ENCODE measurements at regions not wholly inside any gene's neighbourhood (a gene's known extent, or its start where the extent isn't known, plus 50 kb on each side); places are given as distances from the start of the nearest gene placed in this dataset.

GRCh38 chr3:99458013-99458412 lies 180.4 kb upstream of the COL8A1 start:
- no peak for DNase-seq (ENCODE audit: extremely low read depth in 1 of 2, low read depth in 1 of 2)

- DNase-seq (ENCODE audit: extremely low read depth in 1 of 2, low read depth in 1 of 2), result no peak
Observed at GRCh38 chr3:99442599-99442998, 195.8 kb upstream of the COL8A1 start.

- DNase-seq (ENCODE audit: extremely low read depth in 1 of 2, low read depth in 1 of 2), result no peak
Observed at GRCh38 chr3:99439892-99440291, 198.5 kb upstream of the COL8A1 start.

GRCh38 chr3:99434190-99434589 lies 204.2 kb upstream of the COL8A1 start:
- DNase-seq (ENCODE audit: extremely low read depth in 1 of 2, low read depth in 1 of 2), result no peak

- DNase-seq (ENCODE audit: extremely low read depth in 1 of 2, low read depth in 1 of 2), result no peak
Observed at GRCh38 chr3:99430348-99431134, 207.9 kb upstream of the COL8A1 start.

GRCh38 chr3:99429502-99429901 lies 208.9 kb upstream of the COL8A1 start:
- no peak for DNase-seq (ENCODE audit: extremely low read depth in 1 of 2, low read depth in 1 of 2)

GRCh38 chr3:99425930-99426329 lies 212.5 kb upstream of the COL8A1 start:
- DNase-seq (ENCODE audit: extremely low read depth in 1 of 2, low read depth in 1 of 2), result no peak

GRCh38 chr3:99419116-99419515 lies 219.3 kb upstream of the COL8A1 start:
- DNase-seq (ENCODE audit: extremely low read depth in 1 of 2, low read depth in 1 of 2), result no peak

- no peak for DNase-seq (ENCODE audit: extremely low read depth in 1 of 2, low read depth in 1 of 2)
Observed at GRCh38 chr3:99418709-99419108, 219.7 kb upstream of the COL8A1 start.

- no peak for DNase-seq (ENCODE audit: extremely low read depth in 1 of 2, low read depth in 1 of 2)
Observed at GRCh38 chr3:99418209-99418635, 220.2 kb upstream of the COL8A1 start.

GRCh38 chr3:99413504-99413903 lies 224.9 kb upstream of the COL8A1 start:
- no peak for DNase-seq (ENCODE audit: extremely low read depth in 1 of 2, low read depth in 1 of 2)

GRCh38 chr3:99410789-99411311 lies 227.5 kb upstream of the COL8A1 start:
- no peak for DNase-seq (ENCODE audit: extremely low read depth in 1 of 2, low read depth in 1 of 2)

- DNase-seq (ENCODE audit: extremely low read depth in 1 of 2, low read depth in 1 of 2), result no peak
Observed at GRCh38 chr3:99409961-99410360, 228.4 kb upstream of the COL8A1 start.

GRCh38 chr3:99407257-99407656 lies 231.1 kb upstream of the COL8A1 start:
- DNase-seq (ENCODE audit: extremely low read depth in 1 of 2, low read depth in 1 of 2), result no peak

- no peak for DNase-seq (ENCODE audit: extremely low read depth in 1 of 2, low read depth in 1 of 2)
Observed at GRCh38 chr3:99402755-99403154, 235.6 kb upstream of the COL8A1 start.

- DNase-seq (ENCODE audit: extremely low read depth in 1 of 2, low read depth in 1 of 2), result no peak
Observed at GRCh38 chr3:99400352-99400751, 238.0 kb upstream of the COL8A1 start.

GRCh38 chr3:99396651-99397275 lies 241.6 kb upstream of the COL8A1 start:
- no peak for DNase-seq (ENCODE audit: extremely low read depth in 1 of 2, low read depth in 1 of 2)

- DNase-seq (ENCODE audit: extremely low read depth in 1 of 2, low read depth in 1 of 2), result no peak
Observed at GRCh38 chr3:99394831-99395778, 243.3 kb upstream of the COL8A1 start.

- DNase-seq (ENCODE audit: extremely low read depth in 1 of 2, low read depth in 1 of 2), result no peak
Observed at GRCh38 chr3:99393961-99394360, 244.4 kb upstream of the COL8A1 start.

GRCh38 chr3:99388780-99389179 lies 249.6 kb upstream of the COL8A1 start:
- DNase-seq (ENCODE audit: extremely low read depth in 1 of 2, low read depth in 1 of 2), result no peak

- no peak for DNase-seq (ENCODE audit: extremely low read depth in 1 of 2, low read depth in 1 of 2)
Observed at GRCh38 chr3:99384596-99384995, 253.8 kb upstream of the COL8A1 start.

Data from stimulated activated CD8-positive, alpha-beta memory T cell treated with anti-CD3 and anti-CD28 coated beads, Interleukin-7, amount 100 ng/mL, for 48 hours (primary cell).